Activated CD4-positive, alpha-beta T cell treated with anti-CD3 and anti-CD28 coated beads, Interleukin-2, amount 10 ng/mL, durations not matched to agents 24 days and 14 days (primary cell): ENCODE measurements at regions not wholly inside any gene's neighbourhood (a gene's known extent, or its start where the extent isn't known, plus 50 kb on each side); places are given as distances from the start of the nearest gene placed in this dataset.
"Not testable (repeated sequence)": the region's sequence is repeated elsewhere in the genome, so short reads cannot be mapped to it uniquely, and the experiment has no call there.

Experiments used
- DNase-seq: peaks from one replicate; pipeline ENCODE4 v3.0.0; 2022
- H3K27ac Mint-ChIP-seq: one replicate; pipeline ENCODE4 v1.8.0; 2022; ENCODE audit warnings: mild to moderate bottlenecking, mixed read lengths
- H3K27me3 Mint-ChIP-seq: one replicate; pipeline ENCODE4 v1.8.0; 2022; ENCODE audit warnings: mixed read lengths
- H3K36me3 Mint-ChIP-seq: one replicate; pipeline ENCODE4 v1.8.0; 2022; ENCODE audit warnings: low read depth, mild to moderate bottlenecking, mixed read lengths
- H3K4me1 Mint-ChIP-seq: one replicate; pipeline ENCODE4 v1.8.0; 2021; ENCODE audit warnings: mixed read lengths
- H3K4me3 Mint-ChIP-seq: one replicate; pipeline ENCODE4 v1.8.0; 2022; ENCODE audit warnings: mild to moderate bottlenecking, moderate library complexity, mixed read lengths
- H3K9me3 Mint-ChIP-seq: one replicate; pipeline ENCODE4 v1.8.0; 2021; ENCODE audit warnings: mixed read lengths
- intact Hi-C: fragments of 100-400 bp; cut with micrococcal nuclease; formaldehyde crosslinking; loops from one replicate; pipeline ENCODE4 v1.15.1; 2023

GRCh38 chr3:30452446-30452845 is 154.0 kb upstream of the TGFBR2 start:
- DNase-seq, result no peak
- Mint-ChIP-seq H3K4me3 (no peak overlapping the region), H3K27me3 (no peaks in the 10 kb centered on the region), H3K27ac (no peak overlapping the region), H3K4me1 (no peaks in the 10 kb centered on the region), H3K9me3 (peaks cover 13% of the 10 kb centered on the region), H3K36me3 (no peaks in the 10 kb centered on the region)
- intact Hi-C loops, result no loop called here

GRCh38 chr3:30453360-30454039 is 152.9 kb upstream of the TGFBR2 start:
- intact Hi-C loops, result no loop called here
- Mint-ChIP-seq H3K9me3 (peaks cover 13% of the 10 kb centered on the region), H3K27ac (no peak overlapping the region), H3K4me3 (no peak overlapping the region), H3K27me3 (no peaks in the 10 kb centered on the region), H3K36me3 (no peaks in the 10 kb centered on the region), H3K4me1 (no peaks in the 10 kb centered on the region)
- no peak for DNase-seq

- no peaks in the 10 kb centered on the region for H3K27me3 Mint-ChIP-seq
- DNase-seq, result no peak
- H3K4me1 Mint-ChIP-seq, result no peaks in the 10 kb centered on the region
- no peak overlapping the region for H3K4me3 Mint-ChIP-seq
- H3K27ac Mint-ChIP-seq, result no peak overlapping the region
- peaks cover 13% of the 10 kb centered on the region for H3K9me3 Mint-ChIP-seq
- no peaks in the 10 kb centered on the region for H3K36me3 Mint-ChIP-seq
- intact Hi-C loops, result no loop called here
Measured at GRCh38 chr3:30454636-30455035, 151.8 kb upstream of the TGFBR2 start.

- H3K4me1 Mint-ChIP-seq, DNase-seq, H3K27me3 Mint-ChIP-seq, H3K4me3 Mint-ChIP-seq, H3K36me3 Mint-ChIP-seq, intact Hi-C loops, H3K27ac Mint-ChIP-seq: not testable (repeated sequence)
- H3K9me3 Mint-ChIP-seq, result peaks cover 14% of the 10 kb centered on the region
Measured at GRCh38 chr3:30455112-30455511, 151.3 kb upstream of the TGFBR2 start.

- Mint-ChIP-seq H3K27ac (no peak overlapping the region), H3K4me1 (no peaks in the 10 kb centered on the region), H3K9me3 (peaks cover 13% of the 10 kb centered on the region), H3K36me3 (no peaks in the 10 kb centered on the region), H3K4me3 (no peak overlapping the region), H3K27me3 (no peaks in the 10 kb centered on the region)
- DNase-seq, result no peak
- intact Hi-C loops, result no loop called here
Measured at GRCh38 chr3:30455840-30456239, 150.6 kb upstream of the TGFBR2 start.

GRCh38 chr3:30456264-30456663 is 150.1 kb upstream of the TGFBR2 start:
- Mint-ChIP-seq H3K4me1 (no peaks in the 10 kb centered on the region), H3K4me3 (no peak overlapping the region), H3K27me3 (no peaks in the 10 kb centered on the region), H3K27ac (no peak overlapping the region), H3K9me3 (peaks cover 13% of the 10 kb centered on the region), H3K36me3 (no peaks in the 10 kb centered on the region)
- no peak for DNase-seq
- intact Hi-C loops, result no loop called here

GRCh38 chr3:30457081-30457480 is 149.3 kb upstream of the TGFBR2 start:
- no peak overlapping the region for H3K27ac Mint-ChIP-seq
- no peaks in the 10 kb centered on the region for H3K36me3 Mint-ChIP-seq
- H3K4me1 Mint-ChIP-seq, result no peaks in the 10 kb centered on the region
- H3K27me3 Mint-ChIP-seq, result no peaks in the 10 kb centered on the region
- no peak for DNase-seq
- intact Hi-C loops, result no loop called here
- no peak overlapping the region for H3K4me3 Mint-ChIP-seq
- H3K9me3 Mint-ChIP-seq, result peaks cover 9% of the 10 kb centered on the region

GRCh38 chr3:30457726-30458125 is 148.7 kb upstream of the TGFBR2 start:
- Mint-ChIP-seq H3K4me1 (no peaks in the 10 kb centered on the region), H3K27me3 (no peaks in the 10 kb centered on the region), H3K36me3 (no peaks in the 10 kb centered on the region), H3K9me3 (peaks cover 9% of the 10 kb centered on the region), H3K4me3 (no peak overlapping the region), H3K27ac (no peak overlapping the region)
- intact Hi-C loops, result no loop called here
- DNase-seq, result no peak

GRCh38 chr3:30458376-30459171 is 147.8 kb upstream of the TGFBR2 start:
- Mint-ChIP-seq H3K4me1 (no peaks in the 10 kb centered on the region), H3K36me3 (no peaks in the 10 kb centered on the region), H3K9me3 (peaks cover 9% of the 10 kb centered on the region), H3K27me3 (no peaks in the 10 kb centered on the region), H3K4me3 (no peak overlapping the region), H3K27ac (no peak overlapping the region)
- no peak for DNase-seq
- intact Hi-C loops, result no loop called here

GRCh38 chr3:30461311-30461710 is 145.1 kb upstream of the TGFBR2 start:
- no peaks in the 10 kb centered on the region for H3K36me3 Mint-ChIP-seq
- intact Hi-C loops, result no loop called here
- DNase-seq, result no peak
- no peaks in the 10 kb centered on the region for H3K4me1 Mint-ChIP-seq
- H3K27me3 Mint-ChIP-seq, result no peaks in the 10 kb centered on the region
- H3K9me3 Mint-ChIP-seq, result peaks cover 8% of the 10 kb centered on the region
- H3K4me3 Mint-ChIP-seq, result no peak overlapping the region
- no peak overlapping the region for H3K27ac Mint-ChIP-seq

- H3K27me3 Mint-ChIP-seq, result no peaks in the 10 kb centered on the region
- intact Hi-C loops, result no loop called here
- DNase-seq, result no peak
- H3K9me3 Mint-ChIP-seq, result peaks cover 8% of the 10 kb centered on the region
- no peaks in the 10 kb centered on the region for H3K4me1 Mint-ChIP-seq
- no peak overlapping the region for H3K4me3 Mint-ChIP-seq
- no peaks in the 10 kb centered on the region for H3K36me3 Mint-ChIP-seq
- no peak overlapping the region for H3K27ac Mint-ChIP-seq
Measured at GRCh38 chr3:30462721-30463470, 143.5 kb upstream of the TGFBR2 start.

GRCh38 chr3:30464381-30464780 is 142.0 kb upstream of the TGFBR2 start:
- peaks cover 8% of the 10 kb centered on the region for H3K9me3 Mint-ChIP-seq
- H3K4me1 Mint-ChIP-seq, result no peaks in the 10 kb centered on the region
- intact Hi-C loops, result no loop called here
- no peaks in the 10 kb centered on the region for H3K27me3 Mint-ChIP-seq
- no peak overlapping the region for H3K4me3 Mint-ChIP-seq
- no peak for DNase-seq
- H3K36me3 Mint-ChIP-seq, result no peaks in the 10 kb centered on the region
- no peak overlapping the region for H3K27ac Mint-ChIP-seq

- Mint-ChIP-seq H3K4me1 (no peaks in the 10 kb centered on the region), H3K4me3 (no peak overlapping the region), H3K36me3 (no peaks in the 10 kb centered on the region), H3K27me3 (no peaks in the 10 kb centered on the region), H3K9me3 (peaks cover 5% of the 10 kb centered on the region), H3K27ac (no peak overlapping the region)
- intact Hi-C loops, result no loop called here
- no peak for DNase-seq
Measured at GRCh38 chr3:30465454-30465853, 140.9 kb upstream of the TGFBR2 start.

- intact Hi-C loops, result no loop called here
- Mint-ChIP-seq H3K27ac (no peak overlapping the region), H3K36me3 (no peaks in the 10 kb centered on the region), H3K4me3 (no peak overlapping the region), H3K9me3 (peaks cover 5% of the 10 kb centered on the region), H3K27me3 (no peaks in the 10 kb centered on the region), H3K4me1 (no peaks in the 10 kb centered on the region)
- DNase-seq, result no peak
Measured at GRCh38 chr3:30467596-30468238, 138.7 kb upstream of the TGFBR2 start.
